IMR-90 (cell line): ENCODE measurements at regions not wholly inside any gene's neighbourhood (a gene's known extent, or its start where the extent isn't known, plus 50 kb on each side); places are given as distances from the start of the nearest gene placed in this dataset.

Experiments used
- ATAC-seq: fragments of 200-7000 bp; cut with Tn5 transposase; 2 replicates; pipeline ENCODE4 v1.9.1; 2020; ENCODE audit warnings: low read depth, mild to moderate bottlenecking, moderate library complexity
- BruUV-seq: library from RNA; stranded (reverse); fragments of 400-500 nt; replicated peaks from 2 replicates; lab custom pipeline; 2021; lab: Mats Ljungman, UMichigan
- CTCF ChIA-PET: fragments of 300-600 bp; formaldehyde crosslinking; extraction: SDS; loops from one replicate; lab custom pipeline; 2021; ENCODE audit warnings: antibody characterized with exemption; lab: Yijun Ruan, JAX
- POLR2A ChIA-PET: fragments of 300-600 bp; sonication (Branson Sonifier 250); formaldehyde crosslinking; loops from one replicate; lab custom pipeline; 2022; ENCODE audit warnings: antibody characterized with exemption; ENCODE audit not compliant: unreplicated experiment; lab: Charles Lee
- DNase-seq: peaks from one replicate; pipeline ENCODE4 v3.0.0; 2013
- H2AFZ ChIP-seq: replicated peaks from 2 replicates; pipeline ENCODE3; 2013; ENCODE audit warnings: low read length, mild to moderate bottlenecking; ENCODE audit not compliant: poor library complexity
- H2AK5ac ChIP-seq: 2 replicates; pipeline ENCODE4 v1.6.1; 2013; ENCODE audit warnings: low read depth, low read length, inconsistent platforms
- H2AK9ac ChIP-seq: replicated peaks from 2 replicates; pipeline ENCODE3; 2013; ENCODE audit warnings: mild to moderate bottlenecking, low read depth, low read length, moderate library complexity; ENCODE audit not compliant: poor library complexity
- H2BK120ac ChIP-seq: 2 replicates; pipeline ENCODE4 v1.6.1; 2013; ENCODE audit warnings: low read depth, low read length, inconsistent platforms
- H2BK15ac ChIP-seq: 3 replicates; pipeline ENCODE4 v1.6.1; 2013; ENCODE audit warnings: low read depth, low read length, inconsistent platforms
- H2BK20ac ChIP-seq: 2 replicates; pipeline ENCODE4 v1.6.1; 2013; ENCODE audit warnings: low read depth, mild to moderate bottlenecking, inconsistent platforms, low read length, moderate library complexity
- H2BK5ac ChIP-seq: 2 replicates; pipeline ENCODE4 v1.6.1; 2013; ENCODE audit warnings: mild to moderate bottlenecking, low read depth, low read length, inconsistent platforms; ENCODE audit not compliant: poor library complexity, severe bottlenecking
- H3K14ac ChIP-seq: replicated peaks from 2 replicates; pipeline ENCODE4 v1.6.1; 2013; ENCODE audit warnings: low read depth, low read length, inconsistent platforms
- H3K18ac ChIP-seq: 2 replicates; pipeline ENCODE4 v1.6.1; 2013; ENCODE audit warnings: low read depth, low read length, control low read depth
- H3K23ac ChIP-seq: 2 replicates; pipeline ENCODE4 v1.6.1; 2013; ENCODE audit warnings: low read depth, low read length, inconsistent platforms
- H3K27ac ChIP-seq: 2 replicates; pipeline ENCODE4 v1.5.1; 2013; ENCODE audit warnings: mild to moderate bottlenecking, control low read depth, low read length; ENCODE audit not compliant: insufficient read depth
- H3K27me3 ChIP-seq: 2 replicates; pipeline ENCODE4 v1.6.1; 2013; ENCODE audit warnings: low read length; ENCODE audit not compliant: control insufficient read depth, insufficient read depth
- H3K36me3 ChIP-seq: 2 replicates; pipeline ENCODE4 v1.6.1; 2013; ENCODE audit warnings: low read length, mixed read lengths; ENCODE audit not compliant: control insufficient read depth, insufficient read depth
- H3K4ac ChIP-seq: 2 replicates; pipeline ENCODE4 v1.6.1; 2013; ENCODE audit warnings: low read depth, low read length, inconsistent platforms
- H3K4me1 ChIP-seq: 2 replicates; pipeline ENCODE4 v1.6.1; 2013; ENCODE audit warnings: low read length, mixed read lengths; ENCODE audit not compliant: control insufficient read depth, insufficient read depth
- H3K4me2 ChIP-seq: 2 replicates; pipeline ENCODE4 v1.6.1; 2013; ENCODE audit warnings: low read depth, mild to moderate bottlenecking, control low read depth, low read length, moderate library complexity
- H3K4me3 ChIP-seq: 2 replicates; pipeline ENCODE4 v1.5.1; 2013; ENCODE audit warnings: low read depth, mild to moderate bottlenecking, control low read depth, low read length, moderate library complexity; ENCODE audit not compliant: insufficient read depth
- H3K56ac ChIP-seq: 2 replicates; pipeline ENCODE4 v1.6.1; 2013; ENCODE audit warnings: low read length, inconsistent platforms; ENCODE audit not compliant: insufficient read depth; ENCODE audit errors: extremely low read depth
- H3K79me1 ChIP-seq, 2 experiments: 2 replicates each; pipeline ENCODE4 v1.6.1; 2013; ENCODE audit warnings: low read length in 2 of 2, inconsistent platforms in 1 of 2, low read depth in 1 of 2
- H3K9ac ChIP-seq: 2 replicates; pipeline ENCODE4 v1.6.1; 2013; ENCODE audit warnings: low read depth, low read length, control low read depth
- H3K9me1 ChIP-seq: 2 replicates; pipeline ENCODE4 v1.6.1; 2013; ENCODE audit warnings: low read length, inconsistent platforms; ENCODE audit not compliant: insufficient read depth
- H3K9me3 ChIP-seq: 2 replicates; pipeline ENCODE4 v1.6.1; 2013; ENCODE audit warnings: low read length; ENCODE audit not compliant: control insufficient read depth, insufficient read depth
- H4K20me1 ChIP-seq: 2 replicates; pipeline ENCODE4 v1.6.1; 2013; ENCODE audit warnings: low read length, inconsistent platforms; ENCODE audit not compliant: insufficient read depth
- H4K5ac ChIP-seq: 2 replicates; pipeline ENCODE4 v1.6.1; 2013; ENCODE audit warnings: mild to moderate bottlenecking, low read depth, low read length, control low read depth
- H4K8ac ChIP-seq, 2 experiments: 2 replicates each; pipeline ENCODE4 v1.6.1; 2013; ENCODE audit warnings: low read depth in 2 of 2, low read length in 2 of 2, control low read depth in 1 of 2, inconsistent platforms in 1 of 2
- H4K91ac ChIP-seq: 2 replicates; pipeline ENCODE4 v1.6.1; 2013; ENCODE audit warnings: low read depth, low read length, inconsistent platforms; ENCODE audit not compliant: insufficient read depth
- BHLHE40 ChIP-seq: fragments of 150-350 bp; IDR thresholded peaks from 2 replicates; pipeline ENCODE4 v1.6.1; 2016; ENCODE audit warnings: mild to moderate bottlenecking, low read depth, low read length
- CEBPB ChIP-seq: IDR thresholded peaks from 2 replicates; pipeline ENCODE4 v1.6.1; 2012; ENCODE audit warnings: low read depth, low read length, improper control_type of control experiment
- CHD1 ChIP-seq: IDR thresholded peaks from 2 replicates; pipeline ENCODE4 v1.6.1; 2012; ENCODE audit warnings: low read depth, low read length, improper control_type of control experiment
- ELK1 ChIP-seq: fragments of 150-350 bp; IDR thresholded peaks from 2 replicates; pipeline ENCODE4 v1.6.1; 2016; ENCODE audit warnings: low read depth, mild to moderate bottlenecking, low read length, moderate library complexity, borderline replicate concordance
- FOS ChIP-seq: fragments of 150-350 bp; IDR thresholded peaks from 2 replicates; pipeline ENCODE4 v1.6.1; 2016; ENCODE audit warnings: low read depth, low read length
- MAFK ChIP-seq: IDR thresholded peaks from 2 replicates; pipeline ENCODE4 v1.6.1; 2012; ENCODE audit warnings: low read depth, low read length, improper control_type of control experiment
- MAZ ChIP-seq: IDR thresholded peaks from 2 replicates; pipeline ENCODE4 v1.6.1; 2012; ENCODE audit warnings: low read depth, mild to moderate bottlenecking, low read length, improper control_type of control experiment, moderate library complexity, borderline replicate concordance
- MXI1 ChIP-seq: IDR thresholded peaks from 2 replicates; pipeline ENCODE4 v1.6.1; 2012; ENCODE audit warnings: low read depth, mild to moderate bottlenecking, low read length, moderate library complexity, borderline replicate concordance
- NFE2L2 ChIP-seq: fragments of 150-350 bp; IDR thresholded peaks from 2 replicates; pipeline ENCODE4 v1.6.1; 2016; ENCODE audit warnings: low read depth, mild to moderate bottlenecking, low read length
- POLR2A ChIP-seq: IDR thresholded peaks from 2 replicates; pipeline ENCODE4 v1.6.1; 2012; ENCODE audit warnings: mild to moderate bottlenecking, low read depth, low read length
- RAD21 ChIP-seq: IDR thresholded peaks from 2 replicates; pipeline ENCODE4 v1.6.1; 2012; ENCODE audit warnings: low read length, improper control_type of control experiment
- RCOR1 ChIP-seq: IDR thresholded peaks from 2 replicates; pipeline ENCODE4 v1.6.1; 2012; ENCODE audit warnings: mild to moderate bottlenecking, low read length, improper control_type of control experiment; ENCODE audit not compliant: insufficient replicate concordance
- RFX5 ChIP-seq: IDR thresholded peaks from 2 replicates; pipeline ENCODE4 v1.8.0; 2012; ENCODE audit warnings: low read depth, mild to moderate bottlenecking, low read length, moderate library complexity
- SMC3 ChIP-seq: fragments of 150-350 bp; IDR thresholded peaks from 2 replicates; pipeline ENCODE4 v1.6.1; 2016; ENCODE audit warnings: low read depth, mild to moderate bottlenecking, antibody characterized with exemption, low read length, moderate library complexity
- WGBS, 2 experiments: methylation state at CpG; one replicate each; pipeline versions ENCODE4 v1.1.5 to v1.1.7; 2013; ENCODE audit warnings: missing lambda C conversion rate in 2 of 2; ENCODE audit not compliant: insufficient read length in 1 of 2; ENCODE audit errors: extremely low coverage in 2 of 2; 5-methylcytosine and 5-hydroxymethylcytosine counted together
- dilution Hi-C: fragments of 300-500 bp; cut with HindIII; formaldehyde crosslinking; loops from one replicate; pipeline ENCODE4 v1.14.3; 2018; ENCODE audit warnings: low sequenced_read_pairs; ENCODE audit not compliant: unreplicated experiment
- in situ Hi-C: fragments of 300-500 bp; cut with MboI; formaldehyde crosslinking; loops from 3 replicates; pipeline ENCODE4 v1.14.3; 2019; ENCODE audit warnings: low sequenced_read_pairs, inconsistent platforms, mixed read lengths
- intact Hi-C: fragments of 100-400 bp; cut with micrococcal nuclease; formaldehyde crosslinking; loops from 2 replicates; pipeline ENCODE4 v1.10.0; 2022
- TF ChIP-seq, protein P1 (sequence below): fragments of 150-350 bp; IDR thresholded peaks from 2 replicates; pipeline ENCODE4 v1.6.1; 2017; ENCODE audit warnings: mild to moderate bottlenecking, antibody characterized with exemption, low read length, low read depth
- TF ChIP-seq, protein P2 (sequence below): conservative IDR thresholded peaks from 2 replicates; pipeline ENCODE4 v1.5.1; 2012; ENCODE audit warnings: mild to moderate bottlenecking, low read depth, low read length, improper control_type of control experiment

DNA sequence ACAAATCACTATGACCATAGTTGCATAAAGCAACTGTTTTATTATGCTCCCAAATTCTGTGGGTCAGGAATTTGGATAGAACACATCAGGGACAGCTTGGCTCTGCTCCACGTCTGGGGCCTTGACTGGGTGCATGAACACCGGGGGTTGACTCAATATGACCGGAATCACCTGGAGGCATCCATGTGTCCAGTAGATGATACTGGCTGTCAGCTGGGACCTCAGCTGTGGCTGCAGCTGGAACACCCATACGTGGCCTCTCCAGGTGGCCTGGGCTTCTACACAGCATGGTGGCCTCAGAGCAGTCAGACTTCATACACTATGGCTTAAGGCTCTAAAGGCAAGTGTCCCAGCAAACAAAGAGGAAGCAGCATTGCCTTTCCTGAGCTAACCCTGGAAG lies 113.4 kb downstream of the NRN1 start:
- H3K4me1 ChIP-seq, result no peaks in the 10 kb centered on the region
- H3K23ac ChIP-seq, result no peak overlapping the region
- no peak overlapping the region for H4K5ac ChIP-seq
- intact Hi-C loops, result loop anchor here (5.0 kb wide), 1 partner anchor 421 kb away; no protein-coding TSS in a partner anchor
- no peak overlapping the region for H2BK20ac ChIP-seq
- dilution Hi-C loops, result no loop called here
- H3K4ac ChIP-seq, result no peak overlapping the region
- no peaks in the 10 kb centered on the region for H4K20me1 ChIP-seq
- H2BK5ac ChIP-seq, result no peak overlapping the region
- no peak overlapping the region for H3K56ac ChIP-seq
- H4K8ac ChIP-seq, result no peak overlapping the region
- no peak overlapping the region for H3K18ac ChIP-seq
- DNase-seq (no peak), ATAC-seq (no peak)
- in situ Hi-C loops, result no loop called here
- no peak overlapping the region for H2BK120ac ChIP-seq
- H3K27ac ChIP-seq, result no peak overlapping the region
- no peak overlapping the region for H3K4me3 ChIP-seq
- H4K91ac ChIP-seq, result no peak overlapping the region
- H2AK5ac ChIP-seq, result no peak overlapping the region
- ChIA-PET POLR2A (no interaction called here), CTCF (no interaction called here)
- H3K36me3 ChIP-seq, result no peaks in the 10 kb centered on the region
- H3K27me3 ChIP-seq, result no peaks in the 10 kb centered on the region
- H2BK15ac ChIP-seq, result no peak overlapping the region
- no peaks in the 10 kb centered on the region for H3K9me1 ChIP-seq
- WGBS, 2 experiments, result 100% methylated on average over 1 of the region's 4 CpGs; no CpG with 5 or more reads in 1 of the 2 experiments
- H3K79me1 ChIP-seq, result no peaks in the 10 kb centered on the region
- H2AK9ac ChIP-seq, result no peak overlapping the region
- TF ChIP-seq FOS (no peak), POLR2A (no peak), MAZ (no peak), CEBPB (no peak), RCOR1 (no peak), BHLHE40 (no peak), SMC3 (no peak), ELK1 (no peak), NFE2L2 (no peak), MXI1 (no peak), RAD21 (no peak), CHD1 (no peak), RFX5 (no peak), MAFK (no peak)
- TF ChIP-seq, protein P1, sequence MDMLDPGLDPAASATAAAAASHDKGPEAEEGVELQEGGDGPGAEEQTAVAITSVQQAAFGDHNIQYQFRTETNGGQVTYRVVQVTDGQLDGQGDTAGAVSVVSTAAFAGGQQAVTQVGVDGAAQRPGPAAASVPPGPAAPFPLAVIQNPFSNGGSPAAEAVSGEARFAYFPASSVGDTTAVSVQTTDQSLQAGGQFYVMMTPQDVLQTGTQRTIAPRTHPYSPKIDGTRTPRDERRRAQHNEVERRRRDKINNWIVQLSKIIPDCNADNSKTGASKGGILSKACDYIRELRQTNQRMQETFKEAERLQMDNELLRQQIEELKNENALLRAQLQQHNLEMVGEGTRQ, result no peak
- TF ChIP-seq, protein P2, sequence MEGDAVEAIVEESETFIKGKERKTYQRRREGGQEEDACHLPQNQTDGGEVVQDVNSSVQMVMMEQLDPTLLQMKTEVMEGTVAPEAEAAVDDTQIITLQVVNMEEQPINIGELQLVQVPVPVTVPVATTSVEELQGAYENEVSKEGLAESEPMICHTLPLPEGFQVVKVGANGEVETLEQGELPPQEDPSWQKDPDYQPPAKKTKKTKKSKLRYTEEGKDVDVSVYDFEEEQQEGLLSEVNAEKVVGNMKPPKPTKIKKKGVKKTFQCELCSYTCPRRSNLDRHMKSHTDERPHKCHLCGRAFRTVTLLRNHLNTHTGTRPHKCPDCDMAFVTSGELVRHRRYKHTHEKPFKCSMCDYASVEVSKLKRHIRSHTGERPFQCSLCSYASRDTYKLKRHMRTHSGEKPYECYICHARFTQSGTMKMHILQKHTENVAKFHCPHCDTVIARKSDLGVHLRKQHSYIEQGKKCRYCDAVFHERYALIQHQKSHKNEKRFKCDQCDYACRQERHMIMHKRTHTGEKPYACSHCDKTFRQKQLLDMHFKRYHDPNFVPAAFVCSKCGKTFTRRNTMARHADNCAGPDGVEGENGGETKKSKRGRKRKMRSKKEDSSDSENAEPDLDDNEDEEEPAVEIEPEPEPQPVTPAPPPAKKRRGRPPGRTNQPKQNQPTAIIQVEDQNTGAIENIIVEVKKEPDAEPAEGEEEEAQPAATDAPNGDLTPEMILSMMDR, result no peak
- H3K4me2 ChIP-seq, result no peak overlapping the region
- H3K9me3 ChIP-seq, result peaks cover 11% of the 10 kb centered on the region
- no peak overlapping the region for H3K9ac ChIP-seq
- BruUV-seq, result no TSS peak
- no peak overlapping the region for H2AFZ ChIP-seq
- H3K14ac ChIP-seq, result no peak overlapping the region
